ENCODE measurements at regions not wholly inside any gene's neighbourhood (a gene's known extent, or its start where the extent isn't known, plus 50 kb on each side); places are given as distances from the start of the nearest gene placed in this dataset.

- TF ChIP-seq, protein P1, sequence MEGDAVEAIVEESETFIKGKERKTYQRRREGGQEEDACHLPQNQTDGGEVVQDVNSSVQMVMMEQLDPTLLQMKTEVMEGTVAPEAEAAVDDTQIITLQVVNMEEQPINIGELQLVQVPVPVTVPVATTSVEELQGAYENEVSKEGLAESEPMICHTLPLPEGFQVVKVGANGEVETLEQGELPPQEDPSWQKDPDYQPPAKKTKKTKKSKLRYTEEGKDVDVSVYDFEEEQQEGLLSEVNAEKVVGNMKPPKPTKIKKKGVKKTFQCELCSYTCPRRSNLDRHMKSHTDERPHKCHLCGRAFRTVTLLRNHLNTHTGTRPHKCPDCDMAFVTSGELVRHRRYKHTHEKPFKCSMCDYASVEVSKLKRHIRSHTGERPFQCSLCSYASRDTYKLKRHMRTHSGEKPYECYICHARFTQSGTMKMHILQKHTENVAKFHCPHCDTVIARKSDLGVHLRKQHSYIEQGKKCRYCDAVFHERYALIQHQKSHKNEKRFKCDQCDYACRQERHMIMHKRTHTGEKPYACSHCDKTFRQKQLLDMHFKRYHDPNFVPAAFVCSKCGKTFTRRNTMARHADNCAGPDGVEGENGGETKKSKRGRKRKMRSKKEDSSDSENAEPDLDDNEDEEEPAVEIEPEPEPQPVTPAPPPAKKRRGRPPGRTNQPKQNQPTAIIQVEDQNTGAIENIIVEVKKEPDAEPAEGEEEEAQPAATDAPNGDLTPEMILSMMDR (IDR thresholded peaks at IDR 0.05; ENCODE audit: unreplicated experiment), result no peak
- H3K27me3 Mint-ChIP-seq (ENCODE audit: unreplicated experiment), result no peaks in the 10 kb centered on the region
- H3K4me1 Mint-ChIP-seq (ENCODE audit: unreplicated experiment), result no peaks in the 10 kb centered on the region
- H3K4me3 Mint-ChIP-seq (ENCODE audit: unreplicated experiment), result no peak overlapping the region
- DNase-seq (ENCODE audit: low spot score), result no peak
- no peaks in the 10 kb centered on the region for H3K36me3 Mint-ChIP-seq (ENCODE audit: low read depth, unreplicated experiment)
- no peak overlapping the region for H3K27ac Mint-ChIP-seq (ENCODE audit: unreplicated experiment)
- no peaks in the 10 kb centered on the region for H3K9me3 Mint-ChIP-seq (ENCODE audit: unreplicated experiment)
These were observed 286.5 kb upstream of the CRIM1 start for GRCh38 chr2:36069074-36069473.

DNA sequence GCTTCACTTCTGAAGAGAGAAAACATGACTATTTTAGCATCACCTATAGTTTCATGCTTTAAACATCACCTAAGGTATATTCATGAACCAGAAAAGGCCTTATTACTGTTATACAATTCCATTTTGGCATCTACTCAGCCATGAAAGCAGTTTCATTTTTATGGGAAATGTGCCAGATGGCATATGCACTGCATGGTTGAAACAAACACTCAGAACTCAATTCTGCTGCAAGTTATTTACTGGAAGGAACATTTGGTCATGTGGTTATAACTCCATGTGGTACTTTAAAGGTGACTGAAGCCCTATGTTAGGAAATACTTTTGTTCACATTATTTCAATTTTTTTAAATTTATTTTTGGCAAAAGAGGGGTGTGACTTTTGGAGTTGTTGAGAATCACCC is 287.5 kb upstream of the CRIM1 start:
- Mint-ChIP-seq H3K36me3 (ENCODE audit: low read depth, unreplicated experiment) (no peaks in the 10 kb centered on the region), H3K4me1 (ENCODE audit: unreplicated experiment) (no peaks in the 10 kb centered on the region), H3K27me3 (ENCODE audit: unreplicated experiment) (no peaks in the 10 kb centered on the region), H3K4me3 (ENCODE audit: unreplicated experiment) (no peak overlapping the region), H3K9me3 (ENCODE audit: unreplicated experiment) (no peaks in the 10 kb centered on the region), H3K27ac (ENCODE audit: unreplicated experiment) (no peak overlapping the region)
- DNase-seq (ENCODE audit: low spot score), result no peak
- TF ChIP-seq, protein P1 (IDR thresholded peaks at IDR 0.05; ENCODE audit: unreplicated experiment), result no peak

DNA sequence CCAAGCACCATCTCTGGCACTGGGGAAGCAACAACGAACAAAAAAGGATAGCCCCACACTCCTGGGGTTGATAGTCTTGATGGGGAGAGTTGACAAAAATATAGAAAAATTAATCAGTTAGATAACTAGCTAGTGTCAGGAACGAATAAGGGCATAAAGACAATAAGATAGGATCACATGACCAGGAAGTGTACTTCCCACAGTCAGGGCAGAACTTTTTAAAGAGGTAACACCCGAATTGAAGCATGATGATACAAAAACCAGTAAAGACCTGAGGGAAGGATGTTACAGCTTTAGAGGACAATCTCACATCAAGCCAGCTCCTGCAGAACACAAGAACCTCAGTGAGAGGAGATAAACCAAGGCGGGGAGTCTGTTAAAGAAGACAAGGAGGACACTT is 295.4 kb upstream of the CRIM1 start:
- TF ChIP-seq, protein P1 (IDR thresholded peaks at IDR 0.05; ENCODE audit: unreplicated experiment), result no peak
- Mint-ChIP-seq H3K36me3 (ENCODE audit: low read depth, unreplicated experiment) (no peaks in the 10 kb centered on the region), H3K4me1 (ENCODE audit: unreplicated experiment) (peaks cover 26% of the 10 kb centered on the region), H3K4me3 (ENCODE audit: unreplicated experiment) (no peak overlapping the region), H3K27ac (ENCODE audit: unreplicated experiment) (peak overlapping the region; percentile 88), H3K27me3 (ENCODE audit: unreplicated experiment) (peaks cover 2% of the 10 kb centered on the region), H3K9me3 (ENCODE audit: unreplicated experiment) (no peaks in the 10 kb centered on the region)
- no peak for DNase-seq (ENCODE audit: low spot score)

- TF ChIP-seq, protein P1 (IDR thresholded peaks at IDR 0.05; ENCODE audit: unreplicated experiment), result no peak
- DNase-seq (ENCODE audit: low spot score), result no peak
- Mint-ChIP-seq H3K36me3 (ENCODE audit: low read depth, unreplicated experiment) (no peaks in the 10 kb centered on the region), H3K4me3 (ENCODE audit: unreplicated experiment) (no peak overlapping the region), H3K27me3 (ENCODE audit: unreplicated experiment) (peaks cover 2% of the 10 kb centered on the region), H3K9me3 (ENCODE audit: unreplicated experiment) (no peaks in the 10 kb centered on the region), H3K4me1 (ENCODE audit: unreplicated experiment) (peaks cover 26% of the 10 kb centered on the region), H3K27ac (ENCODE audit: unreplicated experiment) (peak overlapping the region; percentile 88)
These were observed 295.9 kb upstream of the CRIM1 start for GRCh38 chr2:36059691-36060090.

- Mint-ChIP-seq H3K4me1 (ENCODE audit: unreplicated experiment) (peaks cover 26% of the 10 kb centered on the region), H3K9me3 (ENCODE audit: unreplicated experiment) (no peaks in the 10 kb centered on the region), H3K27me3 (ENCODE audit: unreplicated experiment) (peaks cover 2% of the 10 kb centered on the region), H3K27ac (ENCODE audit: unreplicated experiment) (peak overlapping the region; percentile 80), H3K36me3 (ENCODE audit: low read depth, unreplicated experiment) (no peaks in the 10 kb centered on the region), H3K4me3 (ENCODE audit: unreplicated experiment) (no peak overlapping the region)
- TF ChIP-seq, protein P1 (IDR thresholded peaks at IDR 0.05; ENCODE audit: unreplicated experiment), result no peak
- DNase-seq (ENCODE audit: low spot score), result no peak
These were observed 296.6 kb upstream of the CRIM1 start for GRCh38 chr2:36058953-36059352.
